GM11168 (cell line): ENCODE measurements at regions not wholly inside any gene's neighbourhood (a gene's known extent, or its start where the extent isn't known, plus 50 kb on each side); places are given as distances from the start of the nearest gene placed in this dataset.
"Not testable (repeated sequence)": the region's sequence is repeated elsewhere in the genome, so short reads cannot be mapped to it uniquely, and the experiment has no call there.

ENCODE experiments used
- in situ Hi-C: fragments of 300-500 bp; cut with MboI; formaldehyde crosslinking; loops from one replicate; pipeline ENCODE4 v1.12.0; 2022; ENCODE audit warnings: low sequenced_read_pairs; ENCODE audit not compliant: unreplicated experiment

DNA sequence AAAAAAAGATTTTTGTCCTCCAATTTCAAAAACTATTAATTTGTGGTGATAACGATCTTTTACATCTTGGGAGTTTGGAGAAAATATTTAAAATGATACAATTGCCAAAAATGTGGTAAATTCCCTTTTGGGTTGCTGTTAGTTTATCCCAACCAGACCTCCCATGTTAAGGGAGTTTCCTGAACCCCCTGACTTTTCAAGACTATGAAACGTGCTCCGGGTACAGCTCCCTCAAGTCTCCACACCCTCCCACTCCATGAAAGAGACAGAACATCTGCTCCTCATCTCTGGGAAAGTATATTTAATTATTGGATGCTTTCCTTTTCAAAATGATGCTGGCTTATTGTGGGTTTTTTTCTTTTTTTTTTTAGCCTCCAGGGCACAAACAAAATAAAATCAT, 534.6 kb upstream of the NRP1 start:
- in situ Hi-C loops, result no loop called here

DNA sequence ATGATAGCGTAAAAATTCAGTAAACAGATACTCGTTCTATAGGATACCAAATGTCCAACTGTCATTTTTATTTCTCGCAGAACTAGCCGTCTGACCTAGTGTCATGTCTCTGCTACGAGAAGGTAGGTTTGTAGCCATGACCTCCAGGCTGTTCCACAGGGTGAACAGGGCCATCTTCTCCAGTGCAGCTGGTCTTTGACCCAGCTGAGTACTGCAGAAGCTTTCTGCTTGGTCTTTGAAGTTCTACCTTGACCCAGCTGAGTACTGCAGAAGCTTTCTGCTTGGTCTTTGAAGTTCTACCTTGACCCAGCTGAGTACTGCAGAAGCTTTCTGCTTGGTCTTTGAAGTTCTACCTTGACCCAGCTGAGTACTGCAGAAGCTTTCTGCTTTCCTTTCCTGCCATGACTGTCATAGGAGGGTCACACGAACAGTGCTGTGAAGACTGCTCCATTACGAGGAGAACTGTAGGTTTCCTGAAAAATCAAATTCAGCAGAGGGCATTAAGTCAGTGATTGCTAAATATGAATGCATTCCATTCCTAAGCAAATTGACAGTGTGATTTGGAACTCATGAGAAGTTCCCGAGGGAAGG, 532.8 kb upstream of the NRP1 start:
- in situ Hi-C loops, result not testable (repeated sequence)

DNA sequence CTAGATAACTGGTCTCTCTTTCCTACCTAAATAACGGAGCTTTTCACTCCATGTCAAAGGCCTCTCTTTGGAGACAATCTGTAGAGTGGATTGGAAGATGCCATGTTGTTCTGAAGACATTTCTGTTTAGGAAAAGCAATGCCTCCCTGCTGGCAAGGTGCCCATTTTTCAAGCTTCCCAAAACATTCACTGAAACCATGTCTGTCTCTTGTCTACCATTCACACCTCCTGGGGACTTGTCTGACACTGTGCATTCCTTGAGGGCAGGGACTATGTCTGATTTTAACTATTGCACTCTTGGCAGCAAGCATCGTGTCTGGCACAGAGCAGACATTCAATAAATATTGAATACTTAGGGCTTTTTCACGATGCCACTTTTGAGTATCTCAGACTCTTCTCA, 528.9 kb upstream of the NRP1 start:
- in situ Hi-C loops, result no loop called here

DNA sequence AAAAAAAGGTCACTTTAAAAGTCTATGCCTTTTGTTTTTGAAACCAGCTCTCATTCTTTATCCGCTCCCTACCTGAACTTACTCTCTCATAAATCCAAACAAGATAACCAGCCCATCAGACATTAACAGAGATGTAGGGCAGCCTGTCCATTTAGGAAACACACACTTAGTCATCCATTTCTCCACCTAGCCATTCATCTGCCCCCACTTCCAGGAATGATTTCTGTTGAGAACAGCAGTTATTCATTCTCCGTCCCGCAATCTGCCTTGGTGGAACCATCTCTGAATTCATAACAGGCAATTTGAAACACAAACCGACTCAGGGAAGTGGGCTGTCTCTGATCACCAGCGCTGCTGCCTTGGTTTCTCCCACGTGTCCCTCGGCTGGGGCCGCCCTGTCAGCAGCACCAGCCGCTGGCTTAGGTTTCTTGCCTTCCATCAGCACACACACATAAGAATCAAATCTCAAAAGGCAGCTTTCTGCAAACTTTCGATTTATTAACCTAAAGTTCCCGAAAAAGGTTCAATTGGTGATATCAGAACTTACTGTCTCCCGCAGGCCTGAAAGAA, 528.2 kb upstream of the NRP1 start:
- in situ Hi-C loops, result no loop called here

DNA sequence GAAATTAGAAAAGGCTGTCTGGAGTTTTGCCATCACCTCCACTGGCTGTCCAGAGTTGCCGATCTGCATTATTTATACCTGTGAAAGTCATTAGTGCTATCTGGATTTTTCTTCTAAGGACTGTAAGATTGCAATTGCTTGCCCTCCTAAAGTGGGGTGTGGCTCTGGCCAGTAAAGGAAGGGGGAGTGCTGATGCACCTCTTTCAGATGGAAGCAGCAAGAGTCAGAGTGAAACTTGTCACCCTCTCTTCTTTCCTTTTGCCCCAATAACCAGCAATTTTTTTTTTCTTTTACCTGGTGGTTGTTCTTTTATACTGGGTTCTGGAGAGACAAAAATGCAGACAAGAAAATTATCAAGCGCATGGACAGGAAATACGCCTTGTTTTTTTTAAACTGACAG, 527.4 kb upstream of the NRP1 start:
- in situ Hi-C loops, result no loop called here

DNA sequence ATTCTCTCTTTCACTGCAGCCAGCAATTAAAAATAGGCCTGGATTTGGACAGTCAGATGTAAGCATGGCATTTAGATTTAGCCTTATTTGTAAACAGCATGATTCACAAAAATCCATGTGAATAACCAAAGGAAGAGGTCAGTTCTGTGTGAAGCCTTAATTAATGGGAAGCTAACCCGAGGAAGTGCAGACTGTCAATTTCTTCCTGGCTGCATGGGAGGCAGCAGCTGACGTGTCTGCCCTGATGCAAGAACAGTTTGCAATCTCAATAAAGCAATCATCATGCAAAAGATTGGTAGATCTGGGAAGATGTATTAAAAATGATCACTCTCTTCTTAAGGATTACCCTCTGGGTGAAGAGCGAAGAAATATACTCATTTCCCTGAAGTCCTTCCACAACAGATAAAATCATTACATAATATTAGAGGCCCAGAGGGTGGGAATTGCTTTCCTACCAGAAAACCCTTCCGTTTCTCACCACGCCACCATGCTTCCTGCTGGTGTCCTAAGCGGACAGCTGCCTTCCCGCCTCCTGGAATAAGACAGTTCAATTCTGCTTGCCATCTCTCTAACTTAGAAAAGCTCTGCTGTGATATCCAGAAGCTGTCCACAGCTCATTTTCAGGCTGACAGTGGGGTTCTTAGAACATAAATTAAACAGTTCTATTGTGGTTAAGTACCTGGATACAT, 526.7 kb upstream of the NRP1 start:
- in situ Hi-C loops, result no loop called here

DNA sequence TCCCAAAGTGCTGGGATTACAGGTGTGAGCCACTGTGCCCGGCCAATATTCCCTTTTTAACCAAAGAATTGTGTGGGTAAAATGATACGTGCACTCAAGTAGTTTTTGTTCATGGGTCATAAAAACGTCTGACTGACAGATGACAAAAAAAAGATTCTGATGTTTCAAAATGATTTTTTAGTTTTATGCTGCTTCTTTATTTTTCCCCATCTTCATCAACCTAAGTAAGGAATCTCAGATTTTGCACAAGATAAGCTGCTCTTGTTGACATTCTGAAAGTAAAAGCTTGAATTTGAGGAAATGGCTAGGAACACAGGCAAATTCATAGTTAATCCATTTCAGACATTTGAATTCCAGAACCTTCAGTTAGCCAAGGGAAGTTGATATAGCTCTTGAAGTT, 526.1 kb upstream of the NRP1 start:
- in situ Hi-C loops, result no loop called here

DNA sequence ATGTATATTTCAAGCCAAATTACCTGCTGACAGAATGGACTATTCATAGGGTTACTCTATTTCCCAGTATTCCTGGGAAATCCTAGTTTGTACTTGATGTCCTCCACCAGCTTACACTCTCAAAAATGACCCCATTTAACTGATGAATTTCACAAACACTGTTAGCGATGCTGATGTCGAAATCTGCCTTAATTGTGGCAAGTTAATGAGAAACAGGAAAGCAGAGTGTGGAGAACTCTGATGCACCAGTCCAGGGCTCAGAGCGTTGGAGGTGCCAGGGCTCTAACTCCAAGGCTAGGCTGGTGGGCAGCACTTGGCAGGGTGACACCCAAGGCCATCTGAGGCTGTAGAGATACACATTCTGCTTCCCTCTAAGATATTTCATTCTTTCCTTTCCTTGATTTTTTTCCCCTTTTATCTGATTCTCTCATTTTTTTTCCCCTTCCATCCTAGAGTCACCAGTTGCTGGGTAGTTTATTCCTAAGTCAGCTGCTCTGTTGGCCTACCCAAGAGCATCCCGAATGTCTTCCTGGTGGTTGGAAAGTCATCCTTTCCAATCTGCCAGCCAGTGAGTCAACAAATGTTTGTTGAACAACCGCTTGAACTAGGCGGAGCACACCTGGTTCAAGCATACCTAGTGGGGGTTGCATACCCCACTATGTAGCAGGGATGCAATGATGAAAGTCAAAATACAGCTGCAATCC, 525.0 kb upstream of the NRP1 start:
- in situ Hi-C loops, result no loop called here

DNA sequence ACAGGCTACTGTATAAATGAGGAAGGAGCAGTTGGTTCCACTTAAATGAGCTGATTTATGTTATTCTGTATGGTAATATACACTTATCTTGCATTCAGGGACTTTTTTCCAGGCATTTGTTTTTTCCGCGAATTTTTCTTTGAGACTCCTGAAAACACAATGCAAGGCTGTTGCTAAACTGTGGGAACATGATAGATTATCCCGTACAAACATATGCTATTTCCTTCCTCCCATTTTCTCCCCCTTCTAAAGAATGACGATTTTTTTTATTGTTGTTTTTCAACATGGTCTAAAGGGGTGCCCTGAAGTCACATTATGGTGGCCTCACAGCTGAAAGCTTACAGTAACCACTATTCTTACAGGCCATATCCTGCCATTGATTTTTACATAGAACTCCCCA, 523.9 kb upstream of the NRP1 start:
- in situ Hi-C loops, result no loop called here

DNA sequence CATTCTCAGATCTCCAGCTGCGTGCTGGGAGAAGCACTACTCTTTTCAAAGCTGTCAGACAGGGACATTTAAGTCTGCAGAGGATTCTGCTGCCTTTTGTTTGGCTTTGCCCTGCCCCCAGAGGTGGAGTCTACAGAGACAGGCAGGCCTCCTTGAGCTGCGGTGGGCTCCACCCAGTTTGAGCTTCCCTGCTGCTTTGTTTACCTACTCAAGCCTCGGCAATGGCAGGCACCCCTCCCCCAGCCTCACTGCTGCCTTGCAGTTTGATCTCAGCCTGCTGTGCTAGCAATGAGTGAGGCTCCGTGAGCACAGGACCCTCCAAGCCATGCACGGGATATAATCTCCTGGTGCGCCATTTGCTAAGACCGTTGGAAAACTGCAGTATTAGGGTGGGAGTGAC, 518.8 kb upstream of the NRP1 start:
- in situ Hi-C loops, result not testable (repeated sequence)

DNA sequence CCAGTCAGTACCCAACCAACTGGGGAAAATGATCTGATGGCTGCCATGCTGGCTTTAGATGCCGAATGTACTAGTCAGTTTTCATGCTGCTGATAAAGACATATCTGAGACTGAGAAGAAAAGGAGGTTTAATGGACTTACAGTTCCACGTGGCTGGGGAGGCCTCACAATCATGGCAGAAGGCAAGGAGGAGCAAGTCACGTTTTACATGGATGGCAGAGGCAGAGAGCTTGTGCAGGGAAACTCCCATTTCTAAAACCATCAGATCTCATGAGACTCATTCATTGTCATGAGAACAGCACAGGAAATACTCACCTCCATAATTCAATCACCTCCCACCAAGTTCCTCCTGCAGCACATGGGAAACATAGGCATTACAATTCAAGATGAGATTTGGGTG, 508.9 kb upstream of the NRP1 start:
- in situ Hi-C loops, result no loop called here

DNA sequence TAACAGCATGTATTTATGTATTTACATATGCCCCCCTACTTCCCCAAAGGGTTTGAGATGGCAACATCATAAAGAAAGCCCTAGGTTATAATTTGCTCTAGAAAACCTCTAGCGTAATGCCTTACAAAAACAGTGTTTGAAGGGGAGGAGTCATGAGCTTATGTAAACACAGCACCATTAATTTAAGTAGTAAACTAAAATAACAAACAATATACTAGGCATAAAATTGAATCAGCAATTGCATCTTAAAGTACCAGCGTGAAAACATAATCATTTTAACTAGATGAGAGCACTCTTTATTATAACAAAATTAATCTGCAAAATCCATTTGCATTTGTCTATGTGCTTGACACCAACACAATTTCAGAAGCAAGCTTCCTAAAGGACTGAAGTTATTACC, 507.2 kb upstream of the NRP1 start:
- in situ Hi-C loops, result no loop called here

DNA sequence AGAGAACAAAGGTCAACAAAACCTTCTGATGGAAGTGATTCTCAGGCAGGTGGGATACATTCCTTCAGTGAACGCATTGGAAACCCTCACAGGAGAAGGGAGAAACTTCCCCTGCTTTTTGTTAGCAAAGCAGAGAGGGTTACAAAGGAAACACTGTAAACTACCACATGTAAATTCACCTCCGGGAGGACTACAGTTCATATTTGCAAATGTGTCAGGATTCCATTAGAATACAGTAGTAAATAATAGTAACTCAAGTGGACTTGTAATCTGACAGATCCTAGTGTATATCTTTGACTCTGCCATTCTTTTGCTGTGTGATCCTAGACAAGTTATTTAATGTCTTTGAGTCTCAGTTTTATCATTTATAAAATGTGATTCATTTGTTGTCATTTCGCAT, 504.3 kb upstream of the NRP1 start:
- in situ Hi-C loops, result no loop called here

DNA sequence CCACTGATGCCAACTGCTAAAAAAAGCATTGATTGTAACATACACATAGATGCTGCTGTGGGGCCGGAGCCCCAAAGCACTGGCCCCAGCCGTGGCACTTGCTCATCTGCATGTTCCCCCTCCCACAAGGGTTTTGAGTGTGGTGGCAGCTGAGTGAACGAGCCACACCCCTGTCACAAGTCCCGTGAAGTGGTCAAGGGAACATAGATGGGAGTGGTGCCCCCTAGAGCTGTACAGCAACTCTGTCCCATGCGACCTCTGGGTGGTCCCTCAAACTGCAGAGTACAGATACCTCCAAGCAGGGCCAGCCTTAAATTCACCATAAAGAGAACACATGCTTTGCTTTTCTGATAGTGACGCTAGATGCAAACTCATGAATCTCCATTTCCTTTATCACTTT, 503.3 kb upstream of the NRP1 start:
- in situ Hi-C loops, result no loop called here

DNA sequence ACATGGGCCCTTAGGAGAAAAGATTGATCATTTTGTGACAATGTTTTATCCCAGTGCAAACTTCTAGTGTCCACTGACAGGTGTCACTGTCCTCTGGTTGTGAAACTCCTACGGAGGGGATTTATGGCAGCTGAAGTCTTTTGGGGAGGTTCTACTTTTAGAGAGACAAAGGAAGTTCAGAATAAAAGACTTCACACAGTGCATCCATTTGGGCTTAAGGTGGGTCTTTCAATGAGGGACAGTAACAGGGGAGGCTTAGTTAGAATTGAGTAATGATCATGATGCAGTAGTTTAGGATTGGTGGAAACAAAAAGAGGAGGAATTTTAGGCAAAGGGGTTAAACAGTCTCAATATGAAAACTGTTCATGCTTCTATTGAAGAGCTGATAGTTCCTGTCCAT, 501.1 kb upstream of the NRP1 start:
- in situ Hi-C loops, result no loop called here

DNA sequence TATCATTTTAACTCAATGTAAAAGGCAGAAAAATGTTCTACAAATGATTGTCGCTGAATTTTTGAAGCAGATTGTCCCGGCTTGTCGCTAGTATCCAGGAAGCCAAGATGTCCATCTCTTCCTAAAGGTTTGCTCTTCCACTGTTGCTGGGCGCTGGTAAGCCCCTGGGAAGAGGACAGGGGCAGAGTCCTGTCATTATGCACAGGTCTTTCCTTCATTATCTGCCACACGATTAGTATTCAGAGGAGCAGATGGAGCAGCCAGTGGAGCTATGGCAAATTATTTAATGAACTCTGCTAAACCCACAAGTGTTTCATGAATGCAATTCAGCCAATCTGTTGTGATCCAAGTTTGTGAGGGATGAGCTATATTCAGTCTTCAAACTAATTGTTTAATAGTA, 499.1 kb upstream of the NRP1 start:
- in situ Hi-C loops, result no loop called here

DNA sequence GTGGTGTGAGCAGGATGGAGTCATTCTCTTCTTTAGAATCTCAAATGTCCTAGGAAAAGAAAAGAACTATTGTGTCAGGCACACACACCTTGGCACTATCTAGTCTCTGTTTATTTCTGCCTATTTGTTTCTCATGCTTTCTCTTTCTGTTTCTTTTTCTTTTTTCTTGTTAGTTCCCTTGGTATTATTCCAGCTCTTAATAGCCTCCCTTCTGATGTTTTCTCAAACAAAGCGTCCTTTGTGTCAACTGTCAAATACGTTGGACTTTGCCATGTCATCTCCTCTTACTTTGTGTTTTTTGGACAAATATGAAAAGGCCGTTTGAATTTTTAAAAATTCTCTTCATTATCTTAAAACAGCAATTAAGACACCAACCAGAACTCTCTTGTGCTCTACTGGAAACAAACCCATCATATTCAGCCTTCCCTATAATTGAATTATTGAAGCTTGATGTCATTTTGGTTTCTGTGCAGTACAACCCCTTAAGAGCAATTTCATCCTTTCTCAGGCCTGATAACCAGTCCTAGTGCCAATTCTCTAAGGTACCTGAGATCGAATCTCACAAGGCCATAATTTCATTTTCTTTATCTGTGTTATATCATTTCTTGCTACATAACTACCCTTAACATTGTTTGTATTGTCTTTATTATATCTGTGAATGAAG, 497.8 kb upstream of the NRP1 start:
- in situ Hi-C loops, result no loop called here

DNA sequence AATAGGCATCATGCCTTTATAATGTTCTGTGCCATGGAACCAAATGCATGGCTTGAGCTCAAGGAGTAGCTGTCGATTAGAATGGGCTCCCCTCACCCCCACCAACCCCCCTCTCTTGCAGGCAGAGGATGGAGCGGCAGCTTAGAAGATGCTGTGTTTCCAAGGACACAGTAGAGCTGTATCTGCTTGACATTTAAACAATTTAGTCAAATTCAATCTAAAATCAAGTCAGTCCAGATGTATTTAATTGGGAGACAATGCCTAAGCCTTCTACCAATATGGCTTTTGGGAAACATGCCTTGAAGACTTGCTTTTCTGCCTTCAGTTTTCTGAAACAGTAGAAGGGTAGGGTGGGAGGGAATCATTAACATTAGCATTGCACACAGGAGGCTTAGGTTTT, 497.1 kb upstream of the NRP1 start:
- in situ Hi-C loops, result no loop called here

DNA sequence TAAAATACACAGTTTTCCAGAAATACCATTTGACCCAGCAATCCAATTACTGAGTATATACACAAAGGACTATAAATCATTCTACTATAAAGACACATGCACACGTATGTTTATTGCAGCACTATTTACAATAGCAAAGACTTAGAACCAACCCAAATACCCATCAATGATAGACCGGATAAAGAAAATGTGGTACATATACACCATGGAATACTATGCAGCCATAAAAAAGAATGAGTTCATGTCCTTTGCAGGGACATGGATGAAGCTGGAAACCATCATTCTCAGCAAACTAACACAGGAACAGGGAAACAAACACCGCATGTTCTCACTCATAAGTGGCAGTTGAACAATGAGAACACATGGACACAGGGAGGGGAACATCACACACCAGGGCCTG, 495.4 kb upstream of the NRP1 start:
- in situ Hi-C loops, result not testable (repeated sequence)

DNA sequence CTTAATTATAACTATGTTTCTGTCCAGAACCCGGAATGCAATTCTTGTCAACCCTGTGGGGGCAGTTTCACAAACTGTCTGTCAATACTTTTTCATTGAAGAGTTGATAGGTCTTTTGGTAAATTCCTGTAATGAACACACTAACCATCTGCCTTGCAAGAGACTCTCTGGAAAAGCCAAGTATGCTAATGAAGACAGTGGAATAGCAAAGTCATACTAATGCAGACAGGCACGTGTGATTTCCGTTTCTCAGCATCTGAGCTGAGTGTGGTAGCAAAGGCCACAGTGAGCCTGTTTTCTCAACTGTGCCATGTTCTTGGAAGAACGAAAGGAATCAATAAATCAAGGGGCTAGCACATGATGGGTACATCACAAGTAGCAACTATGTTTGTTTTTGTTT, 494.1 kb upstream of the NRP1 start:
- in situ Hi-C loops, result no loop called here

DNA sequence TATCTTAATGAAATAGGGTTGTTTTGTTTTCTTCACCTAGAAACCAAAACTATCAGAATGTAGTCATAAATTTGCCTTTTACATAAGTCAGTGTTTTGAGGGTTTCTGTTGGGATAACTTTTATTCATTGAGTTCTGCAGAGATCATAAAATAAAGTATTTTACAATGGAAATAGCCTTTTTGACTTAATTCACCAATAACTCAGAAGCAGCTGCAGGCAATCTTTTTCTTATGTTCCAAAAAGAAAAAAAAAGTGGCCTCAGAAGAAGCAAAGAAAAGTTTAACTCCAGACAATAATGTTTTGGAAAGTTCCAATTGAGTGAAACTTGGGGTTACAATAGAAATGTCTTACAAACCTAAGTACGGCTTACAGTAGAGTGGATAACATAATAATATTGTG, 491.7 kb upstream of the NRP1 start:
- in situ Hi-C loops, result no loop called here
